ENCODE measurements at regions not wholly inside any gene's neighbourhood (a gene's known extent, or its start where the extent isn't known, plus 50 kb on each side); places are given as distances from the start of the nearest gene placed in this dataset.

GRCh38 chr13:47611664-47612288 lies 389.3 kb downstream of the SUCLA2 start:
- no peak for DNase-seq (ENCODE audit: low read depth)

DNA sequence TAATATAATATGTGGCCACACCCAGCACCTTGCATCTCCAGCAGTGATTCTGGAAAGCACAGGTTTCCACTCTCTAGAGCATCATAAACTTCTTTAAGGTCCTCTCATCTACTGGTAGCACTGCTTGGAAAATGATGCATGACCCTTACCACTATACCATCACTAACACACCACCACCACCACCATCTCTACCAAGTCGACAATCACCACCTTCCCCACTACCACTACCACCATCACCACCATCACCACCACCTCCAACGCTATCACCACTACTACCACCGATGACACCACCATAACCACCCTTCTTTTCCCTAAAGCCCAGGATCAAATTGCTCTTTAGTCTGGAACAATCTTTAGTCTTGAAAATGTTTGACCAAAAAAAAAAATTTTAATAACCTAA lies 390.4 kb downstream of the SUCLA2 start:
- DNase-seq (ENCODE audit: low read depth) = no peak

DNA sequence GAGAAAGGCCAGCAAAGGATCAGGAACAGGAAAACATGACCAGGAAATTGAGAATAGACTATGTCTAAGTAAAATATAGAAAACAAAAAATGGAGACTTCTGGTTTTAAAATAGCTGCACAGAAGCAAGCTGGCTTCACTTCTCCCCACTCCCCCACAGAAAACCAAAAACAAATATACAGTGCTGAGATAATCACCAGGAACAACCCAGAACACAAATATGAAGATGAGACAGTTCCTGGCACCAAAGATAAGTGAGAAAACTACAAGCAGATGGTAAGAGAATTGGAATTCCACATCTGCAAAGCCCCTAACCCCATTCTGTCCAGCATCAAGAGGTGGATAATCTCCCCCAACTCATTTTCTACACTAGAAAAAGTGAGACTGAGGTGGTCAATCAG lies 397.7 kb downstream of the SUCLA2 start:
- no peak for DNase-seq (ENCODE audit: low read depth)

- no peak for DNase-seq (ENCODE audit: low read depth)
Measured at GRCh38 chr13:47598340-47598911, 402.6 kb downstream of the SUCLA2 start.

DNA sequence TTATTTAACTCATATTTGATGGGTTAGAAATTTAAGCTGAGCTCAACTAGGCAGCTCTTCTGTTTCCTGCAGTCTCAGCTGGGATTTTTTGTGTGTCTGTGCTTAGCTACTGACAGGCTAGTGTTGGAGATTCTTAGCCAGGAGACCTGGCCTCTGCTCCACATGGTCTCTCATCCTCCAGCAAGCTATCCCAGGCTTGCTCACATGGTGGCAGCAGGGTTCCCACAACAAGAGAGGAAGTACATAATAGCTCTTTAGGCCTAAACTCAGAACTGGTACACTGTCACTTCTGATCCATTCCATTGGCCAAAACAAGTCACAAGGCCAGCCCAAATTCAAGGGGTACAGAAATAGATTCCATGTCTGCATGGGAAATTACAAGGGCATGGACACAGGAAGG lies 406.2 kb downstream of the SUCLA2 start:
- DNase-seq (ENCODE audit: low read depth) = peak; percentile 8

DNA sequence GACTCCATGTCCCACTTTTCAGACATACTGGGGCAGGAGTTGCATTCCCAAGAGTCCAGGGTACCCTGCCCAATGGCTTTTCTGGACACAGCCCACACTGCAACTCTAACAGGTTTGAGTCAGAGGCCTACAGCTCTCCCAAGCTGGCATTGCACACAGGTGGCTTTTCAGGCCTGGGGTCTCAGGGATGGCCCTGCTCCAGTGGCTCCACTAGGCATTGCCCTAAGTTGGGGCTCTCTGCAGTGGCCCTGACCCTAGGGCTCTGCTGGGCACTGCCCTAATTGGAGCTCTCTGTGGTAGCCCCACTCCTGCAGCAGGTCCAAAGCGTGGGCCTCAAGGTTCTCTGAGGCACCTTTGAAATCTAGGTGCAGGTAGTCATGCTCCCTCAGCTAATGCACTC lies 408.8 kb downstream of the SUCLA2 start:
- no peak for DNase-seq (ENCODE audit: low read depth)

DNA sequence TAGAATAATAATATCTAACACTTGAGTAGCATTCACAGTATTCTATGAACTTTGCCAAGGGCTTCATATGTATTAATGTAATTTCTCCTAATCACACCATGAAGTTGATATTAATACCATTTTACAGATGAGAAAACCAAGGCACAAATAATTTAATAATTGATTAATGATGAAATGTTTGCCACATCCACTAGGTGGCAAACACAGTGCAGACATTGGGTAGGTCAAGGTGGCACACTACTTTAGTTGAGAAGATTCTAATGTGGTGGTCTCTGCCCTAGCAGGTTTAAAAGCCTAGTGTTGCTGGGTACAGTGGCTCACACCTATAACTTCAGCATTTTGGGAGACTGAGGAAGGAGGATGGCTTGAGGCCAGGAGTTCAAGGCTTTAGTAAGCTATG lies 412.4 kb downstream of the SUCLA2 start:
- DNase-seq (ENCODE audit: low read depth) = no peak

GRCh38 chr13:47572375-47572774 lies 428.7 kb downstream of the SUCLA2 start:
- DNase-seq (ENCODE audit: low read depth) = no peak

- DNase-seq (ENCODE audit: low read depth) = no peak
Measured at GRCh38 chr13:47564041-47564440, 437.0 kb downstream of the SUCLA2 start.

DNA sequence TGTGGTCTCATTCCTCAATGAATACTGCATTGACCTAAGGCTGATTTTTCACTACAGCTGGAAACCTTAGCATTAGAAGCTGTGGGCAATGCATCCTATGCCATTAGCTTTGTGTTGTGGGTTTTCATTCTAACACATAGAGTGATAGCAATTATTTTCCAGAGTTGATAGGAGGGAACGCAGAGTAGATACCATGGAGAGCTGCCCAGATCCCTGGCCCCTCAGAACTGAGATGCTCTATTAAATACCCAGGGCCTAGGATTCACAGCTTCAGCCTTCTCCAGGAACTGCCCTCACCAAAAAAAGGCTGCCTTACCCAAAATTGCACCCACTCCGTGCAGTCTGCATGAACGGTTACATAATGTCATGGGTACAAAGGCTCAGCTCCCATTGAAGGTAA lies 444.4 kb downstream of the SUCLA2 start:
- DNase-seq (ENCODE audit: low read depth) = no peak

DNA sequence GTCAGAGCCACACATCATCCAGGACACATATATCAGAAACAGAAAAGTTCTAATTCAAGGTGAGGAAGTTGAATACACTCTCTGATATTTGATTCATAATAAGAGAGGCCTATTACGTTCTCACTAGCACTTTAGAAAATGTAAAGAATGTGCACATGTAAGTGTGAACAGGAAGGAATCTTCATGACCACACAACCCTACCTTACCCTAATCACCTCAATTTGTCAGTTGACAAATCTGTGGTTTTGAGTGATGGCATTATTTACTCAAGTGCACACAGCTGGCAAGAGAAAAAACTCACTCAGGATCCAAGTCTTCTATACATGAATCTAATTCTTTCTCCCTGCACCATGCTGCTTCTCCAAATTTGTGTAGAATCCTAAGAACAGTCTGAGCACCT lies 445.8 kb downstream of the SUCLA2 start:
- DNase-seq (ENCODE audit: low read depth) = no peak

GRCh38 chr13:47553329-47553977 lies 447.6 kb downstream of the SUCLA2 start:
- no peak for DNase-seq (ENCODE audit: low read depth)

DNA sequence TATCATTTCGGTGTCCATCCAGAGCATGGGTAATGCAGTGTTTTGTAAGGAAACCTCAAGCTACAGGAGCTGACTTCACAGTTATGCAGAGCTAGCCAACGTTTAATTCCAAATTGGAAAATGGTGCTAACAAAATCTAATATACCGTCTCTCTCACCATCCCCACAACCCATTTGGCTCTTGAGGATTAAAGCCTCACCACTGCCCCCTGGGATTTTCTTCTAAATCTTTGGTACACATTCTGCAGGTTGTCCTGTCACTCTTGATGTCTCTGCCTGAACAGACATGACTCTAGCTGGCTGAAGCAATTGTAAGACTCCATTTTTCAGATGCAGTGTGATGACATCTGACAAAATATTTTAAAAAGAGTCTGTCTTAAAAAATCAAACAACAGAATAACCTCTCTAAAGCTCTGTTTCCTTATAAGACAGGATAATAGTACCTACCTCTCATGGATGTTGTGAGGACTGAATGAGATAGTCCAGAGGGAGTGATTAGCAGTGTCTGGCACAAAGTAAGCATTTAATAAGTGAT lies 451.8 kb downstream of the SUCLA2 start:
- DNase-seq (ENCODE audit: low read depth) = no peak

DNA sequence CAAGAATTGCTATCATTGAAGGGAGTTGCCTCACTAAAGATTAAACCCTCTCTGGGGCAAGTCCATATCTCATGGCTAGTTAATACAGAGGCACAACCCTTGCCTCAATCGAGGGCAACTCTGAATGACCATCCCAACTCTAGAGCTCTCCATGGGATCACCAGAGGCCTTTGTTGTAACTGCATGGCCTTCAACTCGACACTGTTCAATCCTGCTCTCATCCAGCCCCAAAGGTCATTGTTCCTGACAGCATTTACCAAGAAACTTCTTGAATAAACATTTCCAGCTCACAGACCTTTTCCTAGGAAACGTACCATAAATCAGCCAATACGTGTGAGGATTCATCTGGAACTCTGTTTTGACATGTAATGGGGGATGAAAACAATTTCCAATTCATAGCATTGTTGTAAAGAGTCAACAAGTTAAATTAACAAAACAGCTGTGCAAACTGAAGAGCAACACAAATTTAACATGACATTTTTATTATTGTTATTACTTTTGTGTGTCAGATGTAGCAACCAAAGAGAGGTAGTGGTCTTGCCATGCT lies 452.7 kb downstream of the SUCLA2 start:
- DNase-seq (ENCODE audit: low read depth) = no peak

GRCh38 chr13:47546391-47547225 lies 454.5 kb downstream of the SUCLA2 start:
- DNase-seq (ENCODE audit: low read depth) = no peak

- no peak for DNase-seq (ENCODE audit: low read depth)
Measured at GRCh38 chr13:47545201-47546024, 455.7 kb downstream of the SUCLA2 start.

GRCh38 chr13:47539317-47539716 lies 461.8 kb downstream of the SUCLA2 start:
- no peak for DNase-seq (ENCODE audit: low read depth)

DNA sequence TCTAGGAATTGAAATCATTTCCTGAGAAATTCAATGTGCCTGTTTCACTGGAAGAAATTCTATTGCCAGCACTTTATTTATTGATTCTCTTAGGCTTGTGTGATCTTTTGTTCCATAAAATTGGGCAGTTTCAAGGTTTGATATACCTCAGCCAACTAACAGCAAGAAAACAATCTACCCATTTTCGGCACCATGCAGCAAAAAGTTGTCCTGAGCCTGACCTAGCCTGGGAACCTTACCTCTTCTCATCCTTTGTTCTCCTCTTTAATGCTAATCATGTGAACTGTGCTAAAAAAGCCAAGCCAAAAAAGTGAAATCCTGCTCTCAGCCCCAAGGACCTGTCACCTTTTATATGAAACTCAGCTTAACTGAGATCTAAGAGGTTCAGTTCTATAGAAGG lies 477.3 kb downstream of the SUCLA2 start:
- DNase-seq (ENCODE audit: low read depth) = no peak

- DNase-seq (ENCODE audit: low read depth) = no peak
Measured at GRCh38 chr13:47521890-47522487, 479.1 kb downstream of the SUCLA2 start.

GRCh38 chr13:47519626-47520025 lies 481.4 kb downstream of the SUCLA2 start:
- DNase-seq (ENCODE audit: low read depth) = no peak

DNA sequence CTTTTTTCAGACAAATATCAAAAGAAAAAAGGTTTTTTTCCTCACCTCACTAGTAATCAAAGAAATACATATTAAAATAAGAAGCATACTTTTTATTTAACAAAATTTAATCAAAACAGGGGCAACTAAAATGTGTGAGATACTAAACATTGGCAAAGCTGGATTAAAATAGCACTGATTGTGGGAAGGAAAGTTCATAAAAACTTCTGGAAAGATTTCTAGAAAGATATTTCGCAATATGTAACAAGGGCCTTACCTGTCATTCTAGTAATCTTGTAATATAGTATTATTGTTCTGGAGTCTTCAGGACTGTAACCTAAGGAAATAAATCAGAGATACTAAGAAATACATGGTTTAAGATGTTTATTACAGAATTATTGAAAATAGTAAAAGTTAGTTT lies 482.5 kb downstream of the SUCLA2 start:
- DNase-seq (ENCODE audit: low read depth) = no peak

Measured in CMK (cell line).